ENCODE measurements at regions not wholly inside any gene's neighbourhood (a gene's known extent, or its start where the extent isn't known, plus 50 kb on each side); places are given as distances from the start of the nearest gene placed in this dataset.

- Histone ChIP-seq H4K20me1 (replicated peaks; ENCODE audit: control insufficient read depth, extremely low read depth, insufficient read depth, low read length) (peaks cover 2% of the 10 kb centered on the region), H3K27me3 (ENCODE audit: control insufficient read depth in 2 of 2, insufficient read depth in 2 of 2, low read length in 2 of 2) (peaks cover 0 to 4% of the 10 kb centered on the region in 2 experiments), H3K4me2 (ENCODE audit: insufficient read depth, low read length) (no peak overlapping the region), H3K36me3 (ENCODE audit: control insufficient read depth in 2 of 2, extremely low read depth in 1 of 2, insufficient read depth in 2 of 2, low read length in 2 of 2) (no peaks in the 10 kb centered on the region), H3K27ac (ENCODE audit: insufficient read depth, low read depth, low read length) (no peak overlapping the region), H3K9me1 (replicated peaks; ENCODE audit: control insufficient read depth, extremely low read depth, insufficient read depth, low read length) (no peaks in the 10 kb centered on the region), H3K4me3 (replicated peaks in 1 of 3; ENCODE audit: insufficient read depth in 1 of 3, low read depth in 1 of 3, low read length in 3 of 3) (no peak overlapping the region), H3K79me2 (ENCODE audit: control insufficient read depth, insufficient read depth, low read length) (no peaks in the 10 kb centered on the region), H3K9me3 (replicated peaks; ENCODE audit: control insufficient read depth, insufficient read depth, low read length) (no peaks in the 10 kb centered on the region), H2AFZ (ENCODE audit: low read depth, low read length) (no peak overlapping the region), H3K9ac (replicated peaks; ENCODE audit: extremely low read depth, insufficient read depth, low read length) (no peak overlapping the region), H3K4me1 (ENCODE audit: control insufficient read depth, extremely low read depth, insufficient read depth, low read length) (no peaks in the 10 kb centered on the region)
- POLR2A ChIA-PET: no interaction called here
- intact Hi-C loops (cut with micrococcal nuclease): no loop called here
- no TSS peak for BruUV-seq (replicated peaks)
- DNase-seq (ENCODE audit: low read depth, low spot score): no peak
- FAIRE-seq: no peak
- dilution Hi-C loops (cut with MboI; ENCODE audit: extremely low pct_ligation_motif_present, low sequenced_read_pairs): no loop called here
- TF ChIP-seq MAX (IDR thresholded peaks at IDR 0.05; ENCODE audit: insufficient read depth, insufficient read length): no peak
- TF ChIP-seq JUN (IDR thresholded peaks at IDR 0.05; ENCODE audit: borderline replicate concordance, insufficient read depth, insufficient read length, low read depth): no peak
- TF ChIP-seq GATA2 (IDR thresholded peaks at IDR 0.05; ENCODE audit: insufficient read depth, insufficient read length, low read depth, low read length): no peak
- TF ChIP-seq CTCF (IDR thresholded peaks at IDR 0.05; ENCODE audit: extremely low read depth in 1 of 2, insufficient read depth in 1 of 2, low read depth in 1 of 2, low read length in 2 of 2): no peak
- TF ChIP-seq MYC (IDR thresholded peaks at IDR 0.05; ENCODE audit: low read depth, low read length): no peak
- TF ChIP-seq FOS (IDR thresholded peaks at IDR 0.05; ENCODE audit: borderline replicate concordance, insufficient read depth, low read length): no peak
- no peak for TF ChIP-seq POLR2A (IDR thresholded peaks at IDR 0.05; ENCODE audit: low read depth, low read length)
- TF ChIP-seq POLR2AphosphoS5 (IDR thresholded peaks at IDR 0.05; ENCODE audit: insufficient read depth, low read depth, low read length): no peak
- TF ChIP-seq EZH2 (IDR thresholded peaks at IDR 0.05; ENCODE audit: borderline replicate concordance, low read depth, low read length, severe bottlenecking): no peak
- CTCF ChIA-PET: interaction anchor here (0.9 to 3.7 kb wide), 17 partner anchors 11 to 232 kb away, joined by 3 to 62 read pairs (median 7); partner anchors contain the start of genes GADD45G and SECISBP2
Observed at GRCh38 chr9:89550346-89550927, 52.5 kb upstream of the SEMA4D start.

Measured in endothelial cell of umbilical vein (primary cell).